ENCODE measurements at regions not wholly inside any gene's neighbourhood (a gene's known extent, or its start where the extent isn't known, plus 50 kb on each side); places are given as distances from the start of the nearest gene placed in this dataset.

DNA sequence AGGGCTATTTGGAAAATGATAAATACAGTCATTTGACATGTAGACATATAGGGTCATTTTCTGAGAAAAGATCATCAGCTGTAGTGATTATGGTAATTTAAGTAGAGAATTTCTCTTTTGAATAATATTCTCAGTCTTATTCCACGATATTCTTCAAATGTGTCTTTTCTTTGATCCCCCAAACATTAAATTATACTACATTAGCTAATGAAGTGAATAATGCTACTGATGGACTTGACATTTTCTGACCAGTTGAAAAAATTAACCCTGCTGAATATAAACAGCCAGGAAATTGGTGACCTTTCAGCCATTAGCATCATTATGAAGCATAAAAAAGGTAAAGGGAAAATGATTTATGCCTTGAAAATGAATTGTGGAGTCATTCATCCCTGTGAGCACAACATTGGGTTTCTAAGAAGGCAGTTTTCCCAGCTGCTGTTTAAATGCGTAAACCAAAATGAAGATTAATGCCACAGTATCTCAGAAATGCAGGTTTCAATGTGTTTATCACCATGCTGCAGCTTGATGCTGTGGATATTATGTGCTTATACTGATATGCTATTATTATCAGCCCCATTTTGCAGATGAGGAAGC, 489.1 kb downstream of the KCTD16 start:
- TF ChIP-seq POLR2A (IDR thresholded peaks at IDR 0.05; ENCODE audit: low read depth, low read length) (no peak), BHLHE40 (IDR thresholded peaks at IDR 0.05; ENCODE audit: low read depth, low read length) (no peak), RAD21 (IDR thresholded peaks at IDR 0.05; ENCODE audit: low read length) (no peak), MXI1 (IDR thresholded peaks at IDR 0.05; ENCODE audit: borderline replicate concordance, low read depth, low read length) (no peak), MAZ (IDR thresholded peaks at IDR 0.05; ENCODE audit: borderline replicate concordance, low read depth, low read length) (no peak)
- TF ChIP-seq, protein P1, sequence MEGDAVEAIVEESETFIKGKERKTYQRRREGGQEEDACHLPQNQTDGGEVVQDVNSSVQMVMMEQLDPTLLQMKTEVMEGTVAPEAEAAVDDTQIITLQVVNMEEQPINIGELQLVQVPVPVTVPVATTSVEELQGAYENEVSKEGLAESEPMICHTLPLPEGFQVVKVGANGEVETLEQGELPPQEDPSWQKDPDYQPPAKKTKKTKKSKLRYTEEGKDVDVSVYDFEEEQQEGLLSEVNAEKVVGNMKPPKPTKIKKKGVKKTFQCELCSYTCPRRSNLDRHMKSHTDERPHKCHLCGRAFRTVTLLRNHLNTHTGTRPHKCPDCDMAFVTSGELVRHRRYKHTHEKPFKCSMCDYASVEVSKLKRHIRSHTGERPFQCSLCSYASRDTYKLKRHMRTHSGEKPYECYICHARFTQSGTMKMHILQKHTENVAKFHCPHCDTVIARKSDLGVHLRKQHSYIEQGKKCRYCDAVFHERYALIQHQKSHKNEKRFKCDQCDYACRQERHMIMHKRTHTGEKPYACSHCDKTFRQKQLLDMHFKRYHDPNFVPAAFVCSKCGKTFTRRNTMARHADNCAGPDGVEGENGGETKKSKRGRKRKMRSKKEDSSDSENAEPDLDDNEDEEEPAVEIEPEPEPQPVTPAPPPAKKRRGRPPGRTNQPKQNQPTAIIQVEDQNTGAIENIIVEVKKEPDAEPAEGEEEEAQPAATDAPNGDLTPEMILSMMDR (conservative IDR thresholded peaks at IDR 0.05; ENCODE audit: low read depth, low read length) = no peak
- TF ChIP-seq, protein P2, sequence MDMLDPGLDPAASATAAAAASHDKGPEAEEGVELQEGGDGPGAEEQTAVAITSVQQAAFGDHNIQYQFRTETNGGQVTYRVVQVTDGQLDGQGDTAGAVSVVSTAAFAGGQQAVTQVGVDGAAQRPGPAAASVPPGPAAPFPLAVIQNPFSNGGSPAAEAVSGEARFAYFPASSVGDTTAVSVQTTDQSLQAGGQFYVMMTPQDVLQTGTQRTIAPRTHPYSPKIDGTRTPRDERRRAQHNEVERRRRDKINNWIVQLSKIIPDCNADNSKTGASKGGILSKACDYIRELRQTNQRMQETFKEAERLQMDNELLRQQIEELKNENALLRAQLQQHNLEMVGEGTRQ (IDR thresholded peaks at IDR 0.05; ENCODE audit: low read depth, low read length) = no peak

Measured in IMR-90 (cell line).